Large intestine (tissue), 3 donors: ENCODE measurements at regions not wholly inside any gene's neighbourhood (a gene's known extent, or its start where the extent isn't known, plus 50 kb on each side); places are given as distances from the start of the nearest gene placed in this dataset.

Experiments used
- DNase-seq, 2 donors: peaks; one replicate each; pipeline versions ENCODE4 v3.0.0 to v3.0.0-alpha.2; 2013
- H3K27ac ChIP-seq: one replicate; pipeline ENCODE4 v1.5.1; 2013; ENCODE audit warnings: low read length
- H3K27me3 ChIP-seq: 2 replicates; pipeline ENCODE4 v1.6.1; 2013; ENCODE audit warnings: low read length; ENCODE audit not compliant: control insufficient read depth, insufficient read depth
- H3K36me3 ChIP-seq: 2 replicates; pipeline ENCODE4 v1.6.1; 2013; ENCODE audit warnings: low read length; ENCODE audit not compliant: control insufficient read depth, insufficient read depth
- H3K4me1 ChIP-seq: one replicate; pipeline ENCODE4 v1.6.1; 2013; ENCODE audit warnings: low read length; ENCODE audit not compliant: control insufficient read depth, insufficient read depth
- H3K4me3 ChIP-seq: one replicate; pipeline ENCODE4 v1.5.1; 2013; ENCODE audit warnings: low read length
- H3K9me3 ChIP-seq: one replicate; pipeline ENCODE4 v1.6.1; 2013; ENCODE audit warnings: mild to moderate bottlenecking, low read depth, low read length, moderate library complexity; ENCODE audit not compliant: control insufficient read depth
- WGBS: methylation state at CpG from one replicate; pipeline ENCODE4 v1.1.5; 2013; ENCODE audit warnings: low lambda C conversion rate; ENCODE audit not compliant: insufficient coverage; 5-methylcytosine and 5-hydroxymethylcytosine counted together

GRCh38 chr12:19938491-19938890 is 429.8 kb upstream of the PDE3A start:
- Histone ChIP-seq H3K9me3 (peaks cover 4% of the 10 kb centered on the region), H3K4me1 (no peaks in the 10 kb centered on the region), H3K4me3 (no peak overlapping the region), H3K27ac (no peak overlapping the region), H3K27me3 (no peaks in the 10 kb centered on the region), H3K36me3 (no peaks in the 10 kb centered on the region)
- WGBS: no CpG with 5 or more reads among the region's 1 CpG
- no peak for DNase-seq

- peaks cover 4% of the 10 kb centered on the region for H3K9me3 ChIP-seq
- 77% methylated on average over 2 of the region's 4 CpGs for WGBS
- no peak overlapping the region for H3K27ac ChIP-seq
- no peak overlapping the region for H3K4me3 ChIP-seq
- no peaks in the 10 kb centered on the region for H3K4me1 ChIP-seq
- DNase-seq: no peak
- H3K36me3 ChIP-seq: no peaks in the 10 kb centered on the region
- H3K27me3 ChIP-seq: no peaks in the 10 kb centered on the region
Measured at GRCh38 chr12:19940267-19940666, 428.1 kb upstream of the PDE3A start.

DNA sequence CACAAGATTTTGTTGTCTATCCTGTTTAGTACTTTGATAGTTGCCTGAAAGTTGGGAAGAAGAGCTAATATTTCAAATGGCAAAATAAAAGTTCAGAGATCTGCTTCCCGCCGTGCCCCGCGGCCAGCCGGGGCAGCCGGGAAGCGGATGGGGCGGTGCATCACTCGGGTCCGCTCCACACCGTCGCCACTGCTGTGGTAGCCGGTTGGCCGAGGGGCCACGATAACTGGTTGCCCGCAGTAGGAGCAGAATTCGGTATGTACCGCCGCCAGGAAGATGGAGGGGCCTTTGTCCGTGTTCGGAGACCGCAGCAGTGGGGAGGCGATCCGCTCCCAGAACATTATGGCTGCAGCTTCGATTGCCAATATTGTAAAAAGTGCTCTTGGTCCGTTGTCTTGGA is 427.2 kb upstream of the PDE3A start:
- Histone ChIP-seq H3K4me3 (no peak overlapping the region), H3K27ac (no peak overlapping the region), H3K9me3 (peaks cover 4% of the 10 kb centered on the region), H3K4me1 (no peaks in the 10 kb centered on the region), H3K36me3 (no peaks in the 10 kb centered on the region), H3K27me3 (no peaks in the 10 kb centered on the region)
- DNase-seq: no peak
- WGBS: no CpG with 5 or more reads among the region's 26 CpGs

GRCh38 chr12:19945559-19946435 is 422.5 kb upstream of the PDE3A start:
- no peaks in the 10 kb centered on the region for H3K4me1 ChIP-seq
- DNase-seq: no peak
- no peak overlapping the region for H3K4me3 ChIP-seq
- no peaks in the 10 kb centered on the region for H3K36me3 ChIP-seq
- H3K9me3 ChIP-seq: peaks cover 4% of the 10 kb centered on the region
- H3K27me3 ChIP-seq: no peaks in the 10 kb centered on the region
- H3K27ac ChIP-seq: no peak overlapping the region
- WGBS: 100% methylated on average over 1 of the region's 5 CpGs

GRCh38 chr12:19946550-19946949 is 421.8 kb upstream of the PDE3A start:
- H3K36me3 ChIP-seq: no peaks in the 10 kb centered on the region
- no peak overlapping the region for H3K4me3 ChIP-seq
- no CpG with 5 or more reads among the region's 5 CpGs for WGBS
- no peaks in the 10 kb centered on the region for H3K4me1 ChIP-seq
- H3K27ac ChIP-seq: no peak overlapping the region
- no peaks in the 10 kb centered on the region for H3K27me3 ChIP-seq
- no peak for DNase-seq
- H3K9me3 ChIP-seq: no peaks in the 10 kb centered on the region

DNA sequence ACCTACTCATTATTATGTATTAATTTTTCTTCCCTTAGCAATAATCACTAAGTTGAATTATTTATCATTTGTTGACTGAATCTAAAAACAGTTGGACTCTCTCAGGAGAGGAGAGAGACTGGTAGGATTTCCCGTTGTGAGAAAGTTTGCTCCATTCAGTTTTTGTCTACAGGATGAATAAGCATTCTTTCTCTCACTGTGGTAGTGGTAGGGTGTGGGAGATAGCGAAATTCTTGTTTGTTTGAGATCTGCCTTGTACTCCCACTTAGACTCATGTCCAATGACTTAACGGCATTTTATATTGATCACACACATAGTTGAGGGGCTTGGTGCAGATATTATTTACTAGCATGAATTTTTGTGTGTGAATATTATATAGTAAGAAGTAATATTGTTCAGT is 421.0 kb upstream of the PDE3A start:
- Histone ChIP-seq H3K36me3 (no peaks in the 10 kb centered on the region), H3K4me3 (no peak overlapping the region), H3K27me3 (no peaks in the 10 kb centered on the region), H3K9me3 (no peaks in the 10 kb centered on the region), H3K4me1 (no peaks in the 10 kb centered on the region), H3K27ac (no peak overlapping the region)
- WGBS: no CpG with 5 or more reads among the region's 3 CpGs
- no peak for DNase-seq

DNA sequence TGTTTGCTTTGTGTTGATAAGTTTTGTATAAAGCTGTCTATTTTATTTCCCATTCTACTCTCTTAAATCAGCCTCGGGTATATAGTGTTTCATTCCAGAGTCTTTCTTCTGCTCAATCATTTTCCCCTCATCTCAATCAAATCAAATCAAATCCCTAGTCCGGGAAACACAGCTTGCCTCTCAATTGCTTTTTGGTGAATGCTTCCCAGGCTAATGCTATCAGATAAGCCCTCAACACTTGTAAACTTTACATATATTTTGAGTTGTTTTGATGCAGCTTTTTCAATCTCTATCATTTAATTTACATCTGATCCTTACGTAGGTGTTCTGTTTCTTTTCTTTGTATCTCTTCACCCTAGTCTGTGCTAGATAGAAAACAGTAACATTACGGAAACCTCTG is 416.7 kb upstream of the PDE3A start:
- Histone ChIP-seq H3K4me1 (no peaks in the 10 kb centered on the region), H3K36me3 (no peaks in the 10 kb centered on the region), H3K27me3 (no peaks in the 10 kb centered on the region), H3K4me3 (no peak overlapping the region), H3K9me3 (no peaks in the 10 kb centered on the region), H3K27ac (no peak overlapping the region)
- DNase-seq: no peak
- 33% methylated on average over 1 of the region's 4 CpGs for WGBS

- no peaks in the 10 kb centered on the region for H3K27me3 ChIP-seq
- DNase-seq: no peak
- WGBS: no CpG with 5 or more reads among the region's 1 CpG
- H3K27ac ChIP-seq: no peak overlapping the region
- no peak overlapping the region for H3K4me3 ChIP-seq
- H3K9me3 ChIP-seq: no peaks in the 10 kb centered on the region
- H3K36me3 ChIP-seq: no peaks in the 10 kb centered on the region
- peaks cover 6% of the 10 kb centered on the region for H3K4me1 ChIP-seq
Measured at GRCh38 chr12:19953734-19954133, 414.6 kb upstream of the PDE3A start.

GRCh38 chr12:19954163-19954562 is 414.2 kb upstream of the PDE3A start:
- H3K27ac ChIP-seq: no peak overlapping the region
- no CpG with 5 or more reads among the region's 4 CpGs for WGBS
- no peaks in the 10 kb centered on the region for H3K27me3 ChIP-seq
- no peak for DNase-seq
- H3K4me1 ChIP-seq: peaks cover 6% of the 10 kb centered on the region
- H3K9me3 ChIP-seq: no peaks in the 10 kb centered on the region
- no peaks in the 10 kb centered on the region for H3K36me3 ChIP-seq
- H3K4me3 ChIP-seq: no peak overlapping the region

- WGBS: no CpG with 5 or more reads among the region's 6 CpGs
- peak overlapping the region; percentile 57 for H3K27ac ChIP-seq
- H3K4me3 ChIP-seq: no peak overlapping the region
- no peaks in the 10 kb centered on the region for H3K27me3 ChIP-seq
- no peaks in the 10 kb centered on the region for H3K36me3 ChIP-seq
- H3K4me1 ChIP-seq: peaks cover 6% of the 10 kb centered on the region
- peak in 1 of 2 donors; percentile 70 for DNase-seq
- H3K9me3 ChIP-seq: no peaks in the 10 kb centered on the region
Measured at GRCh38 chr12:19957308-19958125, 410.8 kb upstream of the PDE3A start.
